BLaER1 (cell line): ENCODE measurements at regions not wholly inside any gene's neighbourhood (a gene's known extent, or its start where the extent isn't known, plus 50 kb on each side); places are given as distances from the start of the nearest gene placed in this dataset.

Source experiments
- H3K27ac ChIP-seq: shearing (Covaris generic); formaldehyde crosslinking; 2 replicates; pipeline ENCODE4 v1.8.1; 2022
- H3K27me3 ChIP-seq: shearing (Covaris generic); formaldehyde crosslinking; 2 replicates; pipeline ENCODE4 v1.8.1; 2022
- H3K36me3 ChIP-seq: shearing (Covaris generic); formaldehyde crosslinking; 2 replicates; pipeline ENCODE4 v1.8.1; 2022
- H3K4me1 ChIP-seq: shearing (Covaris generic); formaldehyde crosslinking; 2 replicates; pipeline ENCODE4 v1.8.1; 2022
- H3K4me2 ChIP-seq: shearing (Covaris generic); formaldehyde crosslinking; 2 replicates; pipeline ENCODE4 v1.8.1; 2022
- H3K4me3 ChIP-seq: shearing (Covaris generic); formaldehyde crosslinking; 2 replicates; pipeline ENCODE4 v1.8.1; 2022
- H3K9ac ChIP-seq: shearing (Covaris generic); formaldehyde crosslinking; 2 replicates; pipeline ENCODE4 v1.8.1; 2022
- H3K9me3 ChIP-seq: shearing (Covaris generic); formaldehyde crosslinking; 2 replicates; pipeline ENCODE4 v1.8.1; 2022
- H4K20me1 ChIP-seq: shearing (Covaris generic); formaldehyde crosslinking; 2 replicates; pipeline ENCODE4 v1.8.1; 2022
- Cebpa-rat ChIP-seq: shearing (Covaris generic); IDR thresholded peaks from 2 replicates; pipeline ENCODE4 v1.8.1; 2022

GRCh38 chr14:82854901-82855300, 1321.2 kb upstream of the SEL1L start:
- Histone ChIP-seq H3K9me3 (no peaks in the 10 kb centered on the region), H3K9ac (no peak overlapping the region), H3K36me3 (no peaks in the 10 kb centered on the region), H3K4me2 (no peak overlapping the region), H3K4me1 (no peaks in the 10 kb centered on the region), H3K27ac (no peak overlapping the region), H3K4me3 (no peak overlapping the region), H4K20me1 (no peaks in the 10 kb centered on the region), H3K27me3 (no peaks in the 10 kb centered on the region)
- TF ChIP-seq Cebpa-rat: no peak

- H3K9me3 ChIP-seq: no peaks in the 10 kb centered on the region
- no peak overlapping the region for H3K9ac ChIP-seq
- no peak overlapping the region for H3K4me2 ChIP-seq
- no peaks in the 10 kb centered on the region for H3K36me3 ChIP-seq
- H3K27ac ChIP-seq: no peak overlapping the region
- no peaks in the 10 kb centered on the region for H3K27me3 ChIP-seq
- H3K4me1 ChIP-seq: no peaks in the 10 kb centered on the region
- no peaks in the 10 kb centered on the region for H4K20me1 ChIP-seq
- H3K4me3 ChIP-seq: no peak overlapping the region
- no peak for TF ChIP-seq Cebpa-rat
Observed at GRCh38 chr14:82855912-82856391, 1322.3 kb upstream of the SEL1L start.

- Histone ChIP-seq H3K4me3 (no peak overlapping the region), H3K9me3 (no peaks in the 10 kb centered on the region), H3K9ac (no peak overlapping the region)
Observed at GRCh38 chr14:82861313-82861712, 1327.7 kb upstream of the SEL1L start.

GRCh38 chr14:82872494-82872893, 1338.8 kb upstream of the SEL1L start:
- no peak overlapping the region for H3K9ac ChIP-seq
- H4K20me1 ChIP-seq: no peaks in the 10 kb centered on the region
- no peak overlapping the region for H3K27ac ChIP-seq
- no peaks in the 10 kb centered on the region for H3K4me1 ChIP-seq
- no peak overlapping the region for H3K4me2 ChIP-seq
- no peaks in the 10 kb centered on the region for H3K27me3 ChIP-seq
- no peak overlapping the region for H3K4me3 ChIP-seq
- TF ChIP-seq Cebpa-rat: no peak
- no peaks in the 10 kb centered on the region for H3K9me3 ChIP-seq
- H3K36me3 ChIP-seq: no peaks in the 10 kb centered on the region

More at GRCh38 chr14:82861313-82861712, 1327.7 kb upstream of the SEL1L start:
- no peaks in the 10 kb centered on the region for H3K4me1 ChIP-seq
- H3K36me3 ChIP-seq: no peaks in the 10 kb centered on the region
- no peak for TF ChIP-seq Cebpa-rat
- H4K20me1 ChIP-seq: no peaks in the 10 kb centered on the region
- H3K27ac ChIP-seq: no peak overlapping the region
- no peaks in the 10 kb centered on the region for H3K27me3 ChIP-seq
- no peak overlapping the region for H3K4me2 ChIP-seq

GRCh38 chr14:82878951-82879350, 1345.3 kb upstream of the SEL1L start:
- TF ChIP-seq Cebpa-rat: no peak
- H3K9me3 ChIP-seq: no peaks in the 10 kb centered on the region
- H3K36me3 ChIP-seq: no peaks in the 10 kb centered on the region
- H3K4me2 ChIP-seq: no peak overlapping the region
- H3K4me3 ChIP-seq: no peak overlapping the region
- H3K27me3 ChIP-seq: no peaks in the 10 kb centered on the region
- H3K4me1 ChIP-seq: no peaks in the 10 kb centered on the region
- no peak overlapping the region for H3K27ac ChIP-seq
- no peaks in the 10 kb centered on the region for H4K20me1 ChIP-seq
- no peak overlapping the region for H3K9ac ChIP-seq

- H3K4me3 ChIP-seq: no peak overlapping the region
- H4K20me1 ChIP-seq: no peaks in the 10 kb centered on the region
- no peaks in the 10 kb centered on the region for H3K36me3 ChIP-seq
- H3K27me3 ChIP-seq: no peaks in the 10 kb centered on the region
- no peak overlapping the region for H3K27ac ChIP-seq
- no peaks in the 10 kb centered on the region for H3K4me1 ChIP-seq
- no peak overlapping the region for H3K9ac ChIP-seq
- no peak for TF ChIP-seq Cebpa-rat
- H3K4me2 ChIP-seq: no peak overlapping the region
- H3K9me3 ChIP-seq: no peaks in the 10 kb centered on the region
Observed at GRCh38 chr14:82879949-82880535, 1346.4 kb upstream of the SEL1L start.

GRCh38 chr14:82886670-82887069, 1353.0 kb upstream of the SEL1L start:
- no peaks in the 10 kb centered on the region for H3K9me3 ChIP-seq
- no peak overlapping the region for H3K4me2 ChIP-seq
- no peak for TF ChIP-seq Cebpa-rat
- H3K4me1 ChIP-seq: no peaks in the 10 kb centered on the region
- no peak overlapping the region for H3K9ac ChIP-seq
- no peak overlapping the region for H3K27ac ChIP-seq
- H4K20me1 ChIP-seq: no peaks in the 10 kb centered on the region
- H3K27me3 ChIP-seq: no peaks in the 10 kb centered on the region
- no peak overlapping the region for H3K4me3 ChIP-seq
- no peaks in the 10 kb centered on the region for H3K36me3 ChIP-seq

GRCh38 chr14:82889701-82890100, 1356.0 kb upstream of the SEL1L start:
- Histone ChIP-seq H3K9ac (no peak overlapping the region), H3K27me3 (no peaks in the 10 kb centered on the region), H4K20me1 (no peaks in the 10 kb centered on the region), H3K36me3 (no peaks in the 10 kb centered on the region), H3K4me3 (no peak overlapping the region), H3K4me1 (no peaks in the 10 kb centered on the region), H3K4me2 (no peak overlapping the region), H3K27ac (no peak overlapping the region), H3K9me3 (no peaks in the 10 kb centered on the region)
- TF ChIP-seq Cebpa-rat: no peak

- Histone ChIP-seq H4K20me1 (no peaks in the 10 kb centered on the region), H3K9ac (no peak overlapping the region), H3K9me3 (no peaks in the 10 kb centered on the region), H3K4me2 (no peak overlapping the region), H3K27me3 (no peaks in the 10 kb centered on the region), H3K4me3 (no peak overlapping the region), H3K4me1 (no peaks in the 10 kb centered on the region), H3K27ac (no peak overlapping the region), H3K36me3 (no peaks in the 10 kb centered on the region)
- no peak for TF ChIP-seq Cebpa-rat
Observed at GRCh38 chr14:82896476-82896875, 1362.8 kb upstream of the SEL1L start.

GRCh38 chr14:82897469-82898308, 1364.0 kb upstream of the SEL1L start:
- H3K4me2 ChIP-seq: no peak overlapping the region
- H4K20me1 ChIP-seq: no peaks in the 10 kb centered on the region
- H3K9me3 ChIP-seq: no peaks in the 10 kb centered on the region
- TF ChIP-seq Cebpa-rat: no peak
- H3K9ac ChIP-seq: no peak overlapping the region
- H3K4me3 ChIP-seq: no peak overlapping the region
- no peak overlapping the region for H3K27ac ChIP-seq
- no peaks in the 10 kb centered on the region for H3K36me3 ChIP-seq
- no peaks in the 10 kb centered on the region for H3K4me1 ChIP-seq
- H3K27me3 ChIP-seq: no peaks in the 10 kb centered on the region
